ENCODE measurements at regions not wholly inside any gene's neighbourhood (a gene's known extent, or its start where the extent isn't known, plus 50 kb on each side); places are given as distances from the start of the nearest gene placed in this dataset.

GRCh38 chr10:81095238-81095637, 557.5 kb downstream of the SH2D4B start:
- no peaks in the 10 kb centered on the region for H3K9me3 ChIP-seq
- no peaks in the 10 kb centered on the region for H3K36me3 ChIP-seq
- no peak overlapping the region for H3K27ac ChIP-seq
- H3K4me1 ChIP-seq: no peaks in the 10 kb centered on the region
- H3K27me3 ChIP-seq: no peaks in the 10 kb centered on the region
- TF ChIP-seq POLR2A (IDR thresholded peaks at IDR 0.05) (no peak), CTCF (IDR thresholded peaks at IDR 0.05) (no peak)
- no peak overlapping the region for H3K4me3 ChIP-seq
- DNase-seq: no peak

- H3K9me3 ChIP-seq: no peaks in the 10 kb centered on the region
- no peaks in the 10 kb centered on the region for H3K4me1 ChIP-seq
- no peaks in the 10 kb centered on the region for H3K36me3 ChIP-seq
- no peaks in the 10 kb centered on the region for H3K27me3 ChIP-seq
- no peak overlapping the region for H3K4me3 ChIP-seq
- H3K27ac ChIP-seq: no peak overlapping the region
- TF ChIP-seq POLR2A (IDR thresholded peaks at IDR 0.05) (no peak), CTCF (IDR thresholded peaks at IDR 0.05) (no peak)
- no peak for DNase-seq
These were observed 558.9 kb downstream of the SH2D4B start for GRCh38 chr10:81096558-81096957.

GRCh38 chr10:81101062-81101461, 563.4 kb downstream of the SH2D4B start:
- H3K4me3 ChIP-seq: no peak overlapping the region
- H3K27me3 ChIP-seq: no peaks in the 10 kb centered on the region
- H3K9me3 ChIP-seq: no peaks in the 10 kb centered on the region
- no peak overlapping the region for H3K27ac ChIP-seq
- H3K4me1 ChIP-seq: no peaks in the 10 kb centered on the region
- TF ChIP-seq POLR2A (IDR thresholded peaks at IDR 0.05) (no peak), CTCF (IDR thresholded peaks at IDR 0.05) (no peak)
- no peak for DNase-seq
- H3K36me3 ChIP-seq: no peaks in the 10 kb centered on the region

DNA sequence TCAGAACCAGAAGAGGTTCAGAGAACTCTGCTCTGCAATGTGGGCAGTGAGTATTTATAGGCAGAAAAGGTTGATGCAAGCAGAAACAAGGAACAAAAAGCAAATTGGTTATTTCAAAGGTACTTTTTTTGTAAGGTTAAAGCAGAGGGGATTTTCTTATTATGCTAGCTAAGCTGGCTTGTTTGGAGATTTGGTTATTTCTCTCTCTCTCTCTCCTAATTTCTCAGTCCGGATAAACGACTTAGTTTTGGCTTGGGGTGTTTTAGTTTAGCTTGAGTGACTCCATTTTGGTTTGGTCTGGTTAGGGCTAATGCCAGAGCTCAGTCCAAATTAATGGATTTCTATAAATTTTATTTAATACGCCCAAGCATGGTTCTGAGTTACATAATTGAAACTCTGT, 566.8 kb downstream of the SH2D4B start:
- Histone ChIP-seq H3K4me3 (no peak overlapping the region), H3K27ac (no peak overlapping the region), H3K4me1 (no peaks in the 10 kb centered on the region), H3K27me3 (no peaks in the 10 kb centered on the region), H3K36me3 (no peaks in the 10 kb centered on the region), H3K9me3 (no peaks in the 10 kb centered on the region)
- TF ChIP-seq POLR2A (IDR thresholded peaks at IDR 0.05) (no peak), CTCF (IDR thresholded peaks at IDR 0.05) (no peak)
- DNase-seq: no peak

DNA sequence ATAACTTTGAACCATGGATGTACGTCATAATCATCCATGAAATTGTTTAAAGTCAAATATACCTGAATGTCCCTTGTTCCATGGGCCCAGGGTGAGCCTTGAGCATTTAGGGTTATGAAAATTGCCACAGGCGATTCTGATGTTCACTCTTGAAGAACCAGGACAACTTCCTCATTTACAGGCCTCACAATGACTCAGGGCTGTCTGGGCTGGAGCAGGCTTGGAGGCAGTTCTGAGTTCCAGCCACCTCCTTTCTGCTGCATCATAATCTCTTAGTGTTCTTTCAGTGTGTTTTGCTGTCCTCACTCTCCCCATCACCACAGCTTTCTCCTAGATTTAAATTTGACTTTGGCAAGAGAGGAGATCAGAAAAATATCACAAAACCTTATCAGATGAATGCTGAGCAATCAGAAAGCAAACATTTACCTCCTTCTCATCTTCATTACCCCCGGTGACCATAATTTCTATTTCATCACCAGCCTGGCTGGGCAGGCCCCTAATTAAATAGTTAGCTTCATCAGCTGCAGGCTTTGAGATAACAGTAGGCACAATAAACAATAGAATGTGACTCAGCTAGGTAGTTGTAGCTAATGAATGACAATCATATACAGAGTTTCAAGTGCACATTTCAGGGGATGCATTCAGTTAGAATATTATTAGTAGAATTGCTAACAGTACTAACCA, 571.0 kb downstream of the SH2D4B start:
- no peaks in the 10 kb centered on the region for H3K4me1 ChIP-seq
- H3K9me3 ChIP-seq: no peaks in the 10 kb centered on the region
- H3K4me3 ChIP-seq: no peak overlapping the region
- no peaks in the 10 kb centered on the region for H3K27me3 ChIP-seq
- H3K27ac ChIP-seq: no peak overlapping the region
- no peak for TF ChIP-seq POLR2A (IDR thresholded peaks at IDR 0.05)
- TF ChIP-seq CTCF (IDR thresholded peaks at IDR 0.05): no peak
- no peak for DNase-seq
- H3K36me3 ChIP-seq: no peaks in the 10 kb centered on the region
